NCI-H524 treated with DMSO at 0.1 percent for 48 hours (cell line): ENCODE measurements at regions not wholly inside any gene's neighbourhood (a gene's known extent, or its start where the extent isn't known, plus 50 kb on each side); places are given as distances from the start of the nearest gene placed in this dataset.

ENCODE experiments used
- DNase-seq: peaks from one replicate; lab custom pipeline; 2025; lab: John Stamatoyannopoulos, UW

GRCh38 chr7:67422601-67423000 lies 426.0 kb downstream of the TYW1 start:
- no peak for DNase-seq

DNA sequence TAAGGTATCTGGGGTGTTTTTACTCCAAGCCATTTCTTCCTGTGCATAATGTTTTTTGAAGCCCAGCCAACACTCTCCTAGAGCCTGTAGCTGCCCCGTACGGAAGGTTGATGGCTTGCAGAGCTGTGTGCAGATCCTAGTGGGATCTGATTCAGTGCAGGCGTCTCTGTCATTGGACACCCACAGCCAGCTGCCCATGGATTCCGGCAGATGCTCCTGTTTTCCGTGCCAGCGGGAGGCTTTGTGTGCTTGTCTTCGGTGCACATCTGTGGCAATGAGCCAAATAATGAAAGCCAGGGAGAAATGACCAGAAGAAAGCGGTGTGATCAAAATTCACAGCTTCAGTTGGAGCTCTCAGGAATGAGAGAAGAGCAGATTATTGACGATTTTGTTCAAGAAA lies 426.4 kb downstream of the TYW1 start:
- DNase-seq = peak; percentile 65

DNA sequence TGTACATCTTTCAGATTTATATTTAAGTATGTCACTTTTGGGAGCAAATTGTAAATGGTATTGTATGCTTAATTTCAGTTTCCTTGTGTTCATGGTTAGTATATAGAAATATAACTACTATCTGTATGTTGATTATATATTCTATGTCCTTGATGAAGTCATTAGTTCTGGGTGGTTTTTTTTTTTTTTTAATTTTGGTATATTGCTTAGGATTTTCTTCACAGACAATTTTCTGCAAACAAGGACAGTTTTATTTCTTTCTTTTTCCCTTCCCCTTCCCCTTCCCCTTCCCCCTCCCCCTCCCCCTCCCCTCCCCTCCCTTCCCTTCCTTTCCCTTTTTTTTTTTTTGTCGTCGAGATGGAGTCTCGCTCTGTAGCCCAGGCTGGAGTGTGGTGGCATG lies 430.0 kb downstream of the TYW1 start:
- no peak for DNase-seq

- DNase-seq = no peak
These were observed 433.1 kb downstream of the TYW1 start for GRCh38 chr7:67429735-67430134.

DNA sequence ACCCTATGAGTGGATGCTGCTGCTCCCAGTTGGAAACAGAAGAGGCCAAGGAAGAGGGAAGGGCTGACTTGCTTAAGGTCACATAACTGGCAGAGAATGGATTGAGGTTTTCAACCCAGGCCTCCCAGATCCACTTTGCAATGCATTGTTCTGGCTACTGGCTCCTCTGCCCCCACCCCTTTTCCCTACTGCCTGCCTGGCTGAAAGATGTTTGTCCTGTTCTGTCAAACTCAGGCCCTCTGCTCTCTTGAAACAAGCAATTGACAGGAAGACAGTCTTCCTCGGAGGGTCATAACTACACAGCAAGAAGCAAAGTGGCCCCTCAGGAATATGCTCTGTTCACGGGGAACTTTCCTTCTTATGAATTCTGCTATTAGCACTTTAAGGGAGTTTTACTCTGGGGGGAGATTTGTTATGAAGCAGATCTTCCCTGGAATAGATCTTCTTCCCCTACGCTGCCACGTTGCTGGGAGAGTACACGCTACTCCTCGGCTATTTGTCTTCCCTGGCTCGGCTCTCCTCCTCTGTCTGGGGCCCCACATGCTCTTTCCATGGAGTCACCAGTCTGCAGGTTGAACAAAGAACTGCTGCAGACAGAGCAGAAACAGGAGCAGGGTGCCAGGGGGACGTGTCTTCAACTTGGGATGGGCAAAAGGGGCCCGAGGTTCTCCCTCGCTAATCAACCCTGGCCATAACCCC lies 436.1 kb downstream of the TYW1 start:
- DNase-seq = no peak

- no peak for DNase-seq
These were observed 439.4 kb downstream of the TYW1 start for GRCh38 chr7:67435894-67436535.

GRCh38 chr7:67438198-67438882 lies 441.7 kb downstream of the TYW1 start:
- no peak for DNase-seq

- DNase-seq = no peak
These were observed 442.4 kb downstream of the TYW1 start for GRCh38 chr7:67438913-67439505.

DNA sequence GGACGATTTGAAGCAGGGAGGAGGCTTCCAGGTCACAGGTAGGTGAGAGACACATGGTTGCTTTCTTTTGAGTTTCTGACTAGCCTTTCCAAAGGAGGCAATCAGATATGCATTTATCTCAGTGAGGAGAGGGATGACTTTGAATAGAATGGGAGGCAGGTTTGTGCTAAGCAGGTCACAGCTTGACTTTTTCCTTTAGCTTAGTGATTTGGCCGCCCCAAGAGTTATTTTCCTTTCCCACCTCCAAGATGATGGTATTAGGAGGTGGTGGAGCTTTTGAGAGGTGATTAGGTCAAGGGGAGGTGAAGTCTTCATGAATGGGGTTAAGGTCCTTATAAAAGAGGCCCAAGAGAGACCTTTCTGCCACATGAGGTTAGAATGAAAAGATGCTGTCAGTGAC lies 443.7 kb downstream of the TYW1 start:
- DNase-seq = no peak

DNA sequence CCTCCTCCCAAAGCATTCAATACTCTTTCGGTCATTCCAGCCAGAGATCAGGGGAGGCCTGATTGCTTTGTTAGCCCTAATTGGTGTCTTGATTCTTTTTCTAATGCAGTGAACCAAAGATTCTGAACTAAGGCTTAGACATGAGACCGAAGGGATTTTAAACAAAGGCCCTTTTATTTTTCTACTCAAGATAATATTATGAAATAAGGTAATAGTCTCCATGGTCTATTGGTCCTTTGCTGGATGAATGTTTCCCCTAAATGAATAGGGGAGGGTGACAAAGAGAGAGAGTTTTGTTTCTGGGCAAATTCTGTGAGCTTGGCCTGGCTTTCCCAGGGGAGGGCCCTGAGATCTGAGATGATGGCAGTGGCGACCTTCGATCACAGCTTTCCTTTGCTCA lies 449.1 kb downstream of the TYW1 start:
- no peak for DNase-seq

- no peak for DNase-seq
These were observed 450.7 kb downstream of the TYW1 start for GRCh38 chr7:67447297-67447696.

GRCh38 chr7:67448271-67448670 lies 451.6 kb downstream of the TYW1 start:
- DNase-seq = no peak

DNA sequence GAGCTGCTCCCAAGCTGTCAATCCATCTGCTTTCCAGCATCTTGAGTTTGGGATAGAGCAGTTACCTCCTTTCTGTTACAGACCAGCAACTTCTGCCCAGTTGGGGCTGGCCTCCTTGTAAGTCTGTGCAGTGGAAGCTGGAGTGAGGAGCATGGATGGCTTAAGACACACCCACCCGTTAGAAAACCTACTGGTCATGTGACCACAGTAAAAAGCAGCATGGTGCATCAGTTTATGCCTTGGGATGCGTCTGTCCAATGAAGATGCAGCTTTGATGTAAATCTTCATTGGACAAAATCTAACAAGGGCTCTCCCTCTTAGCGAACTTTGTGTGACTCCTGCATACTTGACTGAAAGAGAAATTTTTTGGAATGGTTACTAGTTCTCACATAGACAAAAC lies 453.5 kb downstream of the TYW1 start:
- peak; percentile 27 for DNase-seq

GRCh38 chr7:67451306-67451705 lies 454.7 kb downstream of the TYW1 start:
- no peak for DNase-seq

DNA sequence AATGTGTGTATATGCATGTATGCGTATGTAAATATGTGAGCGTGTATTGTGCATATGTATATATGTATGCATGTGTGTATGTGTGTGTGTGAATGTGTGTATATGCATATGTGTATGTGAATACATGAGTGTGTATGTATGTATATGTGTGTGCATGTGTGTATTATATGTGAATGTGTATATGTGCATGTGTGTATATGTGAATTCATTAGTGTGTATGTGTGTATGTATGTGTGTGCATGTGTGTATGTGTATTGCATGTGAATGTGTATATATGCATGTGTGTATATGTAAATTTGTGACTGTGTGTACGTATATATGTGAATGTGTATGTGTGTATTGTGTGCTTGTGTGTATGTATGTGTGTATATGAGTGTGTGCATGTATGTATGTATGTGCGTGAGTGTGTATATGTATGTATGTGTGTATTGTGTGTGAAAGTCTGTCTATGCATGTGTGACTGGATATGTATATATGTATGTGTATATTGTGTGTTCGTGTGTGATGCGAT lies 455.9 kb downstream of the TYW1 start:
- no peak for DNase-seq

GRCh38 chr7:67453580-67454380 lies 457.1 kb downstream of the TYW1 start:
- no peak for DNase-seq

- DNase-seq = no peak
These were observed 458.9 kb downstream of the TYW1 start for GRCh38 chr7:67455508-67455907.

DNA sequence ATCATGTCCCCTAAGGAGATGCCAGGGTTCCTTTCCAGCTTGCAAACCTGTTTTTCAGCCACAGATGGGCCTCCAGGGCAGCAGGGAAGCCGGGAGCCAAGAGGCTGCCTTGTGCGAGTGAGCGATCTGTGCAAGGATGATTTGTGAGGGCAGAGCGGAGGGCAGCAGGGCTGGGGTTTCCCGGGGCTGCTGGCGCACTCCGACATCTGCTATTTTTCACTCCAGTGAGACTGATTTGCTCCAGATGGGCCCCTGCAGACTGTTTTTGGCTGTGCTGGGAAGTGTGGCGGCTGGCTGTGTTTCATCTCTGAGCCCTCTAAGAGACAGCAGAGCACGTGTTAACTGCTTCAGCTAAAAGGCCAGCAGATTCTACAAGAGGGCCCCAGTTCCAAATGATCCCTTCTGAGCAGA lies 466.2 kb downstream of the TYW1 start:
- peak; percentile 87 for DNase-seq

GRCh38 chr7:67463316-67463715 lies 466.7 kb downstream of the TYW1 start:
- peak; percentile 47 for DNase-seq

DNA sequence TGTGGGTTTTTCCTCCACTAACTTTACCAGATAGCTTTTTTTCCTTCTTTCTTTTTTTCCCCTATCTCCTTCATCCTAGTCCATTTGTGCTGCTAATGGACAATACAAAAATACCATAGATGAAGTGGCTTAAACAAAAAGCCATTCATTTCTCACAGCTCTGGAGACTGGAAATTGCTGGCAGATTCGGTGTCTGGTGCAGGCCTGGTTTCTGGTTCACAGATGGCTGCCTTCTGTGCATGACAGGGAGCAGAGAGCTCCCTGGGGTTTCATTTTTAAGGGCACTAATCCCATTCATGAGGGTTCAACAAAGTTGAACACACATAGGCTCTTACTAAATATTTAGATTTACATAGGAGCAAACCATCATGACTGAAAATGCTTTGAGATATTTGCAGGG lies 467.4 kb downstream of the TYW1 start:
- DNase-seq = peak; percentile 18

DNA sequence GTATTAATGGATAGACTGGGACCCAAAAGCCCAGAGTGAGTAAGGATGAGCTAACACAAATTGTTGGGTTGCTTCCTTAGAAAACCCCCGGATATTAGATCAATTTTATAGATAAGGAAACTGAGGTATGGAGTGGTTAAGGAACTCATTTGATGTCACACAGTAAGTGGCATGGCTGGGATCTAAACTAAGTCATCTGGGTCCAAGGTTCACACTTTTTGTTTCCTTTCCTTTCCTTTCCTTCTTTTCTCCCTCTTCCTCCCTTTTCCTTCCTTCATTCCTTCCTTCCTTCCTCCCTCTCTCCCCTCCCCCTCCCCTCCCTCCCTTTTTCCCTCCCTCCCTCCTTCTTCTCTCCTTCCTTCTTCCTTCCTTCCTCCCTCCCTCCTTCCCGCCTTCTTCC lies 469.5 kb downstream of the TYW1 start:
- no peak for DNase-seq

- DNase-seq = no peak
These were observed 473.7 kb downstream of the TYW1 start for GRCh38 chr7:67470256-67470751.
